ENCODE measurements at regions not wholly inside any gene's neighbourhood (a gene's known extent, or its start where the extent isn't known, plus 50 kb on each side); places are given as distances from the start of the nearest gene placed in this dataset.

DNA sequence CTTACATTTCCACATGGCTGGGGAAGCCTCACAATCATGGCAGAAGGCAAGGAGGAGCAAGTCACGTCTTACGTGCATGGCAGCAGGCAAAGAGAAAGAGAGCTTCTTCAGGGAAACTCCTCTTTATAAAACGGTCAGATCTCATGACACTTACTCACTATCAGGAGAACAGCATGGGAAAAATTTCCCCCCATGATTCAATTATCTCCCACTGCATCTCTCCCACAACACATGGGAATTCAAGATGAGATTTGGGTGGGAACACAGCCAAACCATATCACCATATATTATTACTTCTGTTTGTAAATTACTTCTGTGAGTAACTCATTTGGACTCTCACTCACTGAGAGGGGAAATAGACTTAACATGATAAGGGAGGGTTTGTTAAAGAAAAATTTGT, 1496.8 kb upstream of the TMEM132C start:
- peaks cover 14% of the 10 kb centered on the region for H3K27me3 Mint-ChIP-seq (ENCODE audit: low read depth)
- ChIA-PET POLR2A (no interaction called here), CTCF (no interaction called here)
- no peak overlapping the region for H3K27ac Mint-ChIP-seq
- H3K36me3 Mint-ChIP-seq = peaks cover 69% of the 10 kb centered on the region
- peaks cover 75% of the 10 kb centered on the region for H3K9me3 Mint-ChIP-seq
- TF ChIP-seq FOXP1 (CRISPR knock-in tag; IDR thresholded peaks at IDR 0.05; ENCODE audit: borderline replicate concordance) (no peak), MYBL2 (CRISPR knock-in tag; IDR thresholded peaks at IDR 0.05) (no peak), SMAD4 (CRISPR knock-in tag; IDR thresholded peaks at IDR 0.05) (no peak), TEAD1 (CRISPR knock-in tag; IDR thresholded peaks at IDR 0.05) (no peak), GTF2I (CRISPR knock-in tag; conservative IDR thresholded peaks at IDR 0.05) (no peak), OVOL2 (CRISPR knock-in tag; IDR thresholded peaks at IDR 0.05; ENCODE audit: borderline replicate concordance) (no peak), NFE2L1 (CRISPR knock-in tag; IDR thresholded peaks at IDR 0.05) (no peak), FOXP4 (CRISPR knock-in tag; IDR thresholded peaks at IDR 0.05) (no peak), IRF1 (CRISPR knock-in tag; IDR thresholded peaks at IDR 0.05) (no peak), KAT7 (CRISPR knock-in tag; IDR thresholded peaks at IDR 0.05; ENCODE audit: borderline replicate concordance) (no peak), TEAD4 (CRISPR knock-in tag; IDR thresholded peaks at IDR 0.05) (no peak)
- TF ChIP-seq, protein P1, sequence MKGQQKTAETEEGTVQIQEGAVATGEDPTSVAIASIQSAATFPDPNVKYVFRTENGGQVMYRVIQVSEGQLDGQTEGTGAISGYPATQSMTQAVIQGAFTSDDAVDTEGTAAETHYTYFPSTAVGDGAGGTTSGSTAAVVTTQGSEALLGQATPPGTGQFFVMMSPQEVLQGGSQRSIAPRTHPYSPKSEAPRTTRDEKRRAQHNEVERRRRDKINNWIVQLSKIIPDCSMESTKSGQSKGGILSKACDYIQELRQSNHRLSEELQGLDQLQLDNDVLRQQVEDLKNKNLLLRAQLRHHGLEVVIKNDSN (CRISPR knock-in tag; IDR thresholded peaks at IDR 0.05) = no peak
- TF ChIP-seq, protein P2, sequence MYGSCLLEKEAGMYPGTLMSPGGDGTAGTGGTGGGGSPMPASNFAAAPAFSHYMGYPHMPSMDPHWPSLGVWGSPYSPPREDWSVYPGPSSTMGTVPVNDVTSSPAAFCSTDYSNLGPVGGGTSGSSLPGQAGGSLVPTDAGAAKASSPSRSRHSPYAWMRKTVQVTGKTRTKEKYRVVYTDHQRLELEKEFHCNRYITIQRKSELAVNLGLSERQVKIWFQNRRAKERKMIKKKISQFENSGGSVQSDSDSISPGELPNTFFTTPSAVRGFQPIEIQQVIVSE (CRISPR knock-in tag; IDR thresholded peaks at IDR 0.05; ENCODE audit: borderline replicate concordance) = no peak
- TF ChIP-seq, protein P3, sequence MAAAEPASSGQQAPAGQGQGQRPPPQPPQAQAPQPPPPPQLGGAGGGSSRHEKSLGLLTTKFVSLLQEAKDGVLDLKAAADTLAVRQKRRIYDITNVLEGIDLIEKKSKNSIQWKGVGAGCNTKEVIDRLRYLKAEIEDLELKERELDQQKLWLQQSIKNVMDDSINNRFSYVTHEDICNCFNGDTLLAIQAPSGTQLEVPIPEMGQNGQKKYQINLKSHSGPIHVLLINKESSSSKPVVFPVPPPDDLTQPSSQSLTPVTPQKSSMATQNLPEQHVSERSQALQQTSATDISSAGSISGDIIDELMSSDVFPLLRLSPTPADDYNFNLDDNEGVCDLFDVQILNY (CRISPR knock-in tag; IDR thresholded peaks at IDR 0.05) = no peak
- no peaks in the 10 kb centered on the region for H3K4me1 Mint-ChIP-seq
- DNase-seq (ENCODE audit: low spot score) (no peak), ATAC-seq (no peak)
- no peak overlapping the region for H3K4me3 Mint-ChIP-seq

DNA sequence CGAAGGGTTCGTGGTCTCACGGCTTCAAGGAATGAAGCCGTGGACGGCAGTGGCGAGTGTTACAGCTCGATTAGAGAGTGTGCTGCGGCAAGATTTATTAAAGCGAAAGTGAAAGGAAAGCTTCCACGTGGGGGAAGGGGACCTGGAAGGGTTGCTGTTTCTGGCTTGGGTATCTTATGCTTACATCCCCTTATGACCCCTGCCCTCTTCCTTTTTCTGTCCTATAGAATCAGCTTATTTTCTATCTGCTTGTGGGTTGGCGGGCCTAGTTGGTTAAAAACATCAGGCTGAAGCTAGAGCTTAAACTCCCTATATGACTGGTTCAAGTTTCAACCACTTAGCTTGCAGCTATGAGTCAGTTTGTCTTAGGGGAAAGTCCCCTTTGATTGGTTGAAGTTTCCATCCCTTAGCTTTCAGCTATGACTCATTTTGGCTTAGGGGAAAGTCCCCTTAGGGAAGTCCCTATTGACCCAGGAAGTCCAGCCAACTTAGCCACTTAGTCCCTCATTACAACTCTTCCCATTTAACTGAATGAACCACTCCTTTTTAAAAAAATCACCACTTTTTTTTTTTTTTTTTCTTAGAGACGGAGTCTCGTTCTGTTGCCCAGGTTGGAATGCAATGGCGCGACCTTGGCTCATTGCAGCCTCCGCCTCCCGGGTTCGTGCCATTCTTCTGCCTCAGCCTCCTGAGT, 1494.7 kb upstream of the TMEM132C start:
- peaks cover 66% of the 10 kb centered on the region for H3K36me3 Mint-ChIP-seq
- ATAC-seq (no peak), DNase-seq (ENCODE audit: low spot score) (no peak)
- POLR2A ChIA-PET = interaction anchor here (0.7 kb wide), 1 partner anchor 733 kb away, joined by 3 read pairs; no protein-coding TSS in a partner anchor
- no peaks in the 10 kb centered on the region for H3K4me1 Mint-ChIP-seq
- no peak overlapping the region for H3K27ac Mint-ChIP-seq
- H3K27me3 Mint-ChIP-seq (ENCODE audit: low read depth) = peaks cover 10% of the 10 kb centered on the region
- CTCF ChIA-PET = no interaction called here
- no peak overlapping the region for H3K4me3 Mint-ChIP-seq
- H3K9me3 Mint-ChIP-seq = peaks cover 73% of the 10 kb centered on the region
- no peak for TF ChIP-seq IRF1 (CRISPR knock-in tag; IDR thresholded peaks at IDR 0.05)
- TF ChIP-seq STAT6 (CRISPR knock-in tag; conservative IDR thresholded peaks at IDR 0.05; ENCODE audit: low read depth) = no peak
- TF ChIP-seq ZNF232 (CRISPR knock-in tag; IDR thresholded peaks at IDR 0.05) = no peak
- no peak for TF ChIP-seq FOXJ3 (CRISPR knock-in tag; IDR thresholded peaks at IDR 0.05; ENCODE audit: borderline replicate concordance)
- TF ChIP-seq, protein P4, sequence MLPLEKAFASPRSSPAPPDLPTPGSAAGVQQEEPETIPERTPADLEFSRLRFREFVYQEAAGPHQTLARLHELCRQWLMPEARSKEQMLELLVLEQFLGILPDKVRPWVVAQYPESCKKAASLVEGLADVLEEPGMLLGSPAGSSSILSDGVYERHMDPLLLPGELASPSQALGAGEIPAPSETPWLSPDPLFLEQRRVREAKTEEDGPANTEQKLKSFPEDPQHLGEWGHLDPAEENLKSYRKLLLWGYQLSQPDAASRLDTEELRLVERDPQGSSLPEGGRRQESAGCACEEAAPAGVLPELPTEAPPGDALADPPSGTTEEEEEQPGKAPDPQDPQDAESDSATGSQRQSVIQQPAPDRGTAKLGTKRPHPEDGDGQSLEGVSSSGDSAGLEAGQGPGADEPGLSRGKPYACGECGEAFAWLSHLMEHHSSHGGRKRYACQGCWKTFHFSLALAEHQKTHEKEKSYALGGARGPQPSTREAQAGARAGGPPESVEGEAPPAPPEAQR (CRISPR knock-in tag; IDR thresholded peaks at IDR 0.05) = no peak
- TF ChIP-seq PRRX2 (CRISPR knock-in tag; IDR thresholded peaks at IDR 0.05) = no peak
- no peak for TF ChIP-seq HMGA2 (CRISPR knock-in tag; IDR thresholded peaks at IDR 0.05)
- no peak for TF ChIP-seq MXD4 (CRISPR knock-in tag; IDR thresholded peaks at IDR 0.05; ENCODE audit: borderline replicate concordance)
- TF ChIP-seq FOXK1 (CRISPR knock-in tag; IDR thresholded peaks at IDR 0.05) = no peak
- TF ChIP-seq ZBTB43 (CRISPR knock-in tag; IDR thresholded peaks at IDR 0.05) = no peak
- TF ChIP-seq NR3C1 (CRISPR knock-in tag; conservative IDR thresholded peaks at IDR 0.05; ENCODE audit: low read depth) = no peak
